Mammary epithelial cell (primary cell): ENCODE measurements at regions not wholly inside any gene's neighbourhood (a gene's known extent, or its start where the extent isn't known, plus 50 kb on each side); places are given as distances from the start of the nearest gene placed in this dataset.

ENCODE experiments used
- EZH2 ChIP-seq: IDR thresholded peaks from 2 replicates; pipeline ENCODE4 v1.6.1; 2012; ENCODE audit warnings: low read length, inconsistent platforms, borderline replicate concordance
- TF ChIP-seq, protein P1 (sequence below), 2 donors: IDR thresholded peaks in 1 of 2; conservative IDR thresholded peaks in 1 of 2; 2 replicates each; pipeline ENCODE4 v1.5.1; 2011 to 2012; ENCODE audit warnings: inconsistent platforms in 2 of 2, low read length in 2 of 2, mild to moderate bottlenecking in 2 of 2, control low read depth in 1 of 2, low read depth in 1 of 2; ENCODE audit not compliant: insufficient read depth in 1 of 2; ENCODE audit errors: extremely low read depth in 1 of 2

- TF ChIP-seq, protein P1, sequence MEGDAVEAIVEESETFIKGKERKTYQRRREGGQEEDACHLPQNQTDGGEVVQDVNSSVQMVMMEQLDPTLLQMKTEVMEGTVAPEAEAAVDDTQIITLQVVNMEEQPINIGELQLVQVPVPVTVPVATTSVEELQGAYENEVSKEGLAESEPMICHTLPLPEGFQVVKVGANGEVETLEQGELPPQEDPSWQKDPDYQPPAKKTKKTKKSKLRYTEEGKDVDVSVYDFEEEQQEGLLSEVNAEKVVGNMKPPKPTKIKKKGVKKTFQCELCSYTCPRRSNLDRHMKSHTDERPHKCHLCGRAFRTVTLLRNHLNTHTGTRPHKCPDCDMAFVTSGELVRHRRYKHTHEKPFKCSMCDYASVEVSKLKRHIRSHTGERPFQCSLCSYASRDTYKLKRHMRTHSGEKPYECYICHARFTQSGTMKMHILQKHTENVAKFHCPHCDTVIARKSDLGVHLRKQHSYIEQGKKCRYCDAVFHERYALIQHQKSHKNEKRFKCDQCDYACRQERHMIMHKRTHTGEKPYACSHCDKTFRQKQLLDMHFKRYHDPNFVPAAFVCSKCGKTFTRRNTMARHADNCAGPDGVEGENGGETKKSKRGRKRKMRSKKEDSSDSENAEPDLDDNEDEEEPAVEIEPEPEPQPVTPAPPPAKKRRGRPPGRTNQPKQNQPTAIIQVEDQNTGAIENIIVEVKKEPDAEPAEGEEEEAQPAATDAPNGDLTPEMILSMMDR (conservative IDR thresholded peaks at IDR 0.05 in 1 of 2, IDR thresholded peaks at IDR 0.05 in 1 of 2; ENCODE audit: extremely low read depth in 1 of 2, insufficient read depth in 1 of 2, low read depth in 1 of 2, low read length in 2 of 2), result no peak
- TF ChIP-seq EZH2, result no peak
Observed at GRCh38 chr2:3929374-3929773, 226.0 kb downstream of the DCDC2C start.
